ENCODE measurements at regions not wholly inside any gene's neighbourhood (a gene's known extent, or its start where the extent isn't known, plus 50 kb on each side); places are given as distances from the start of the nearest gene placed in this dataset.
A peak's percentile ranks its signal among the peaks of the same experiment; 100 is the strongest.

GRCh38 chrX:7586126-7586525 is 256.8 kb upstream of the VCX start:
- FAIRE-seq, result peak; percentile 97
- ATAC-seq, result peak in 3 of 4 donors; percentile 66 to 72 (median 69)
- peak in 2 of 4 donors; percentile 25 to 33 for TF ChIP-seq CTCF (IDR thresholded peaks at IDR 0.05)
- intact Hi-C loops (cut with DNase I), result no loop called here
- Histone ChIP-seq H3K9me3 (no peaks in the 10 kb centered on the region), H3K4me3 (no peak overlapping the region), H3K27me3 (no peaks in the 10 kb centered on the region), H3K36me3 (no peaks in the 10 kb centered on the region), H3K27ac (no peak overlapping the region), H3K4me1 (no peaks in the 10 kb centered on the region)
- DNase-seq, result peak in 1 of 6 donors; percentile 11
- 1 to 4% methylated on average over 2 of the region's 2 CpGs for WGBS, 2 donors

- H3K27ac ChIP-seq, result no peak overlapping the region
- H3K9me3 ChIP-seq, result no peaks in the 10 kb centered on the region
- ATAC-seq (no peak), DNase-seq (no peak), FAIRE-seq (no peak)
- H3K4me1 ChIP-seq, result no peaks in the 10 kb centered on the region
- H3K36me3 ChIP-seq, result no peaks in the 10 kb centered on the region
- WGBS, 2 donors, result 31 to 42% methylated on average over 4 of the region's 4 CpGs
- no peak for TF ChIP-seq CTCF (IDR thresholded peaks at IDR 0.05)
- intact Hi-C loops (cut with DNase I), result no loop called here
- no peaks in the 10 kb centered on the region for H3K27me3 ChIP-seq
- H3K4me3 ChIP-seq, result no peak overlapping the region
Measured at GRCh38 chrX:7582191-7582590, 260.8 kb upstream of the VCX start.

GRCh38 chrX:7580127-7580526 is 262.8 kb upstream of the VCX start:
- no peak overlapping the region for H3K4me3 ChIP-seq
- H3K27me3 ChIP-seq, result no peaks in the 10 kb centered on the region
- intact Hi-C loops (cut with DNase I), result no loop called here
- TF ChIP-seq CTCF (IDR thresholded peaks at IDR 0.05), result no peak
- no peaks in the 10 kb centered on the region for H3K36me3 ChIP-seq
- H3K4me1 ChIP-seq, result no peaks in the 10 kb centered on the region
- H3K27ac ChIP-seq, result no peak overlapping the region
- FAIRE-seq, result no peak
- no peak for ATAC-seq
- DNase-seq, result no peak
- WGBS, 2 donors, result 45 to 54% methylated on average over 2 of the region's 2 CpGs
- H3K9me3 ChIP-seq, result no peaks in the 10 kb centered on the region

GRCh38 chrX:7574325-7574724 is 268.6 kb upstream of the VCX start:
- no peaks in the 10 kb centered on the region for H3K9me3 ChIP-seq
- H3K4me1 ChIP-seq, result no peaks in the 10 kb centered on the region
- ATAC-seq, result no peak
- no peaks in the 10 kb centered on the region for H3K36me3 ChIP-seq
- DNase-seq, result no peak
- no peaks in the 10 kb centered on the region for H3K27me3 ChIP-seq
- no peak overlapping the region for H3K27ac ChIP-seq
- H3K4me3 ChIP-seq, result no peak overlapping the region
- 0 to 3% methylated on average over 3 of the region's 3 CpGs for WGBS, 2 donors
- intact Hi-C loops (cut with DNase I), result no loop called here
- TF ChIP-seq CTCF (IDR thresholded peaks at IDR 0.05), result no peak
- FAIRE-seq, result no peak

- WGBS, 2 donors, result 68 to 74% methylated on average over 9 of the region's 9 CpGs
Measured at GRCh38 chrX:7570432-7571029, 272.4 kb upstream of the VCX start.

More at GRCh38 chrX:7570432-7571029, 272.4 kb upstream of the VCX start:
- H3K27ac ChIP-seq, result no peak overlapping the region
- TF ChIP-seq CTCF (IDR thresholded peaks at IDR 0.05), result no peak
- H3K36me3 ChIP-seq, result no peaks in the 10 kb centered on the region
- no peak overlapping the region for H3K4me3 ChIP-seq
- ATAC-seq, result no peak
- no peak for FAIRE-seq
- intact Hi-C loops (cut with DNase I), result no loop called here
- H3K27me3 ChIP-seq, result peaks cover 0 to 6% (median 0%) of the 10 kb centered on the region in 4 donors
- no peaks in the 10 kb centered on the region for H3K9me3 ChIP-seq
- DNase-seq, result no peak
- no peaks in the 10 kb centered on the region for H3K4me1 ChIP-seq
